Activated naive CD4-positive, alpha-beta T cell treated with Interleukin-2 at 50 U/mL for 16 hours (primary cell): ENCODE measurements at regions not wholly inside any gene's neighbourhood (a gene's known extent, or its start where the extent isn't known, plus 50 kb on each side); places are given as distances from the start of the nearest gene placed in this dataset.
"Not testable (repeated sequence)": the region's sequence is repeated elsewhere in the genome, so short reads cannot be mapped to it uniquely, and the experiment has no call there.

Source experiments
- DNase-seq: peaks from one replicate; pipeline ENCODE4 v3.0.0-alpha.2; 2020

GRCh38 chr5:66425842-66426241 lies 170.4 kb upstream of the MAST4 start:
- no peak for DNase-seq

DNA sequence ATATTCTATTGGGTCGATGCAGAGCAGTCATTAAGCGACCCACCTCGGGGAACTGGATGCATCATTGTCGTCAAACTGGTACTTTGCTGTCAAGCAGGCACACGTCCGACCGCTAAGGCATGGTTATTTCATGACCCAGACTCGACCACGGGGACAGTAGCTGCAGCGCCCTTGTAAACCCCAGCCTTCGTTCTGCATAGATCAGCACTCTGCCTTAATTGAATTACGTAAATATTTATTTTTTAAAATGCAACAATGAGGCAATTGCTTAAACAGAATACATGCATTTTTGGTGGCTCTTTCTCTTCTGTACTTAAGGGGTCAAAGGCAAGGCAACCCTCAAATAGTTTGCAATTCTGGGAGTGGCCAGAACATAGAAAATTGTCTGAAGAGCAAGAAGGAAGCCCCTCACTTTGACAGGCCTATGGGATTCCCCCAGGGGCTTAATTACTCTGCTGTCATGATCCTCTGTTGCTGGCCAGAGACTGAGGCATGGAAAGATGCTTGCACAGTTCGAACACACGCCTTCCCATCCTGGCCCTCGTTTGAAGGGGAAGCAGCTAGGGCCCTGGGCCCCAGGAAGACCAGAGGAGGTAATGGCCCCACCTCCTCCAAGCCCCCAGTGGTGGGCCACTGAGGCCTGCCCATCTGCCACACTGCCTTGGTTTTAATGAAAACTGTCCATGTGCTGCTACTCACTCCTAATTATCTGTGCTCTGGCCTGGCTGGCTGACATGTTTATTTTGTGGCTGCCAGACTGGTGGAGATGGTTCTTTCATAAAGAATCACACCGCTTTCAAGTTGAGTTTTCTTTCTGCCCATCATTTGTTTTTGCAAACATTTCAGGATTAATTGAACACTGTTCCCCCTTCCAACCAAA lies 169.7 kb upstream of the MAST4 start:
- DNase-seq = no peak

GRCh38 chr5:66427139-66427442 lies 169.1 kb upstream of the MAST4 start:
- no peak for DNase-seq

GRCh38 chr5:66436721-66437120 lies 159.5 kb upstream of the MAST4 start:
- no peak for DNase-seq

DNA sequence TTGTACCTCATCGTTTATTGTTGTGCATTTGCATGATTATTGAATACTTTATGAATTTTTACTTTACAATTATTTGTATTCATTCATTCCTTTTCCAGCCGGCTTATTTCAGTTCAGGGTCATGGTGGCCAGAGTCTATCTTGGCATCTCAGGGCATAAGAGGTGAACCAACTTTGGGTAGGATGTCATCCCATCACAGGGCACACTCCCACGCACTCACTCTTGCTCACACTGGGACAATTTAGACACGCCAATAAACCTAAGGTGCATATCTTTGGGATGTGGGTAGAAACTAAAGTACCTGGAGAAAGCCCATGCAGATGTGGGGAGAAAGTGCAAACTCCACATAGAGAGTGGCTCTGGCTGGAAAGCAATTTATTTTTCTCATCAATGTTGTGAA lies 158.1 kb upstream of the MAST4 start:
- no peak for DNase-seq

GRCh38 chr5:66438696-66439095 lies 157.5 kb upstream of the MAST4 start:
- DNase-seq = no peak

DNA sequence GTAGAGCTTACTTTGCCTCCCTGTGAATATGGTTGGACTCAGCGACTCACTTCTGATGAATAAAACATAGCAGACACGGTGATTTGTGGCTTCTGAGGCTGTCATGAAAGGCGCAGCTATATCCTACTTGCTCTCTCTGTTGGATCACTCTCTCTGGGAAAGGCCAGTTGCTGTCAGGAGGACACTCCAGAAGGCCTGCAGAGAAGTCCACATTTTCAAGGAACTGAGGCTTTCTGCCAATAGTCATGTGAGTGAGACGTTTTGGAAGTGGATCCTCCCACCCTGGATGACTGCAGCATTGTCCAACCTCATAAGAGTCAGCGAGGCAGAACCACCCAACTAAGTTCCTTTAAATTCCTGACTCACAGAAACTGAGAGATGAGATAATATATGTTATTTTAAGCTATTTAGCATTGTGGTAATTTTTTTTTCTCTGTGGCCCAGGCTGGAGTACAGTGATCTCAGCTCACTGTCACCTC lies 156.0 kb upstream of the MAST4 start:
- DNase-seq = peak; percentile 2

- no peak for DNase-seq
Observed at GRCh38 chr5:66441351-66441750, 154.8 kb upstream of the MAST4 start.

GRCh38 chr5:66442951-66443445 lies 153.2 kb upstream of the MAST4 start:
- no peak for DNase-seq

DNA sequence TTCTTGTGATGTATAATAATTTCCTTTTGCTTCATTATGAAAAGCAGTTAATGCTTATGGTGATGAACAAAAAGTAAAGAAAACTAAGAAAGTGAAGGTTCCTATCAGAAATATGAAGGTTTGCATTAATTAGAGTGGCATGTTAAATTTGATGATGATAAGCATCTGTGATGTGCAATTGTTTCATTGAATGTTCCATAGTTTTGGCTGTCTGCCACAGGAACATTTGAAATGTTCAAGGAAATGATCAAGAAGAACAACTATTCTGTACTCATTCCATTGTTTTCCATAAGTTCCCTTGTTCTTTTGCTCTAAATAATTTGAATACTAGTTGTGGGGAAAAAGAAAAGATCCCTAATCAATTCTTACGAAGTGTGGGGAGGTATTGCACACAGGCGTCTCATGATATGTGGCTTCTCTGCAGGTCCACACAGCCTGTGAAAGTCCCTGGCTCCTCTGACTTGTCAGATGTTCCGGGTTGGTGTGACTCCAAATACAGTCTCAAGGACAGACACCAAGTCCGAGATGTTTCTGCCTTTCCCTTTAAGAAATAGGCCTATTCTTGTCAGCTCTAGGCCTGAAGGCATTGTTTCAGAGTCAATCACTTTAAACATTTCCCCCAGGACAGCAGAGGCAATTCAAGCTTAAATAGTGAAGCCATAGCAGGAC lies 152.6 kb upstream of the MAST4 start:
- DNase-seq = no peak

DNA sequence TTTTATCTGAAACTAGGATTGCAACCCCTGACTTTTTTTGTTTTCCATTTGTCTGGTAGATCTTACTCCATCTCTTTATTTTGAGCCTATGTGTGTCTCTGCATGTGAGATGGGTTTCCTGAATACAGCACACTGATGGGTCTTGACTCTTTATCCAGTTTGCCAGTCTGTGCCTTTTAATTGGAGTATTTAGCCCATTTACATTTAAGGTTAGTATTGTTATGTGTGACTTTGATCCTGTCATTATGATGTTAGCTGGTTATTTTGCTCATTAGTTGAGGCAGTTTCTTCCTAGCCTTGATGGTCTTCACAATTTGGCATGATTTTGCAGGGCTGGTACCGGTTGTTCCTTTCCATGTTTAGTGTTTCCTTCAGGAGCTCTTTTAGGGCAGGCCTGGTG lies 148.1 kb upstream of the MAST4 start:
- not testable (repeated sequence) for DNase-seq

- no peak for DNase-seq
Observed at GRCh38 chr5:66450237-66450636, 146.0 kb upstream of the MAST4 start.

DNA sequence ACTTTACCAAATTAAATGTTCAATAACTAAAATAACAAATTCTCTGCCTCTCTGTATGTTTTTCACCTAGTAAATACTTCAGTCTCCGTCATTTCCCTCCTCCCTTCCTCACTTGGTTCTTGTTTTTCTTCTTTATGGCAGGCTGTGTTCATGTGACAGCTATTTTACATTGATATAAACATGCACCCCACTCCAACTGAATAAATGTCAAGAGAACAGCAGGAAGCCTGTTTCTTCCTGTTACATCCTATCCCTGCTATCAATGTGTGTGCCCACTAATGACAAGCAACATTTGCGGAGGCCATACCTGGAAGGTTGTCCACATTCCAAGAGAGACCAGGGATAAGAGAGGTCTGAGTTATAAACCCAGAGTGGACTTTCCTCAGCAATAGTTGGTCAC lies 145.2 kb upstream of the MAST4 start:
- DNase-seq = no peak

- no peak for DNase-seq
Observed at GRCh38 chr5:66452109-66452508, 144.1 kb upstream of the MAST4 start.

DNA sequence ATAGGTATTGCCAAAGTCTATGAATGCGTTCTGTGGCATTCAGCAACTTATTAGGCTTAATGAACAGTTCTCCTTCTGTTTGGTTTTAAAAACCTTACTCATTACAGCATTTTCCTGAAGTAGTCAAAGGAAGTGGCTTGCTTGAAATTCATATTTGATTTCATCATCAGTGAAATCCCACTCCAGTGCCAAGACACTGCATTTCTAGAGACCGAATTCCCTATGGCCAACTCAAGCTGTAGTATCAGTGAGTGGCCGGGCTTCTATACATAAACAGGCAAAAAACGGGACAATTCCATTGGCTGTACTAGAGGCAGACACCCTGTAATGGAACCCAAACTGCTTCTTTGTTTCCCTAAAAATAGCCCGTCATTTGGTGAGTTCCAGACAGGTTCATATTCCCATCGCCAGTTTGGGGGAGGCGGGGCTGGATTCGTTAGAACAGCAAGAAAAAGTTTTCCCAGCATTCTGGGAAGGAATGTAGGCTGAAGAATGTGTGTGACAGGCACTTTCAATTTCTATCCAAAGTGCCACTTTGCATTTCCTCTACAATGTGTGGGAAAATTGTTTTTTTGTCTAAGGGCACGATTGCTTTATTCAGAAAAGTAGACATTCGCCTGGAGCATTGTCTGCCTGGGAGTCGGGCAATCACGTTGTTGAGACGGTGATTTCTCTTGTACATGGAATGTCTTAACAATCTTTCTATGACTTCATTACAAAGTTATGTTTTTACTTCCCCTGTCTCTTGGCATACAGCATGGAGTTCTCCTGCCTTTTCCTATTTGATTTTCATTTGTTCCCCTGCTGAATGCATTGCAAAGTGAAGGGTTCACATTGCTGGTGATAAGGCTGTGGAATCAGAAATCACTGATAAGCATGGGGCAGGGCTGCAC lies 141.8 kb upstream of the MAST4 start:
- no peak for DNase-seq

- DNase-seq = no peak
Observed at GRCh38 chr5:66459728-66460127, 136.5 kb upstream of the MAST4 start.

GRCh38 chr5:66467564-66467963 lies 128.6 kb upstream of the MAST4 start:
- DNase-seq = no peak

GRCh38 chr5:66469684-66470083 lies 126.5 kb upstream of the MAST4 start:
- DNase-seq = no peak

DNA sequence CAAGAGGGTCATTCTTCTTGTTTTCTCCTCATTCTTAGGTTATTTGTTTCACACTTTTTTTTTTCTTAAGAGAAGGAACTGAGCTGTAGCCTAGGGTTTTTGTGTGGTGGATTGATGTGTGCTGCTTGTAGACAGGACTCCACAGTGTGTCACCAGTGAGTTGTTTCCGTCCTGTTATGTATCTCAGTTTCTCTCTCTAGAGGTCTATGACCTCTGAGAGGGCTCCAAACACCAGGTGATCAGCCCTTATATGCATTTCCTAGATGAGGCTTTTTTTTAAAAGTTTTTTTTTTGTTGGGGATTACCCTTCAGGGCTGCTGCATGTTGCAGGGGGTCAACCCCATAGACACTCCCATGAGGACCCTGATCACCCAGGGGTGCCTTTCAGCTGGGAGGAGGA lies 124.2 kb upstream of the MAST4 start:
- no peak for DNase-seq

DNA sequence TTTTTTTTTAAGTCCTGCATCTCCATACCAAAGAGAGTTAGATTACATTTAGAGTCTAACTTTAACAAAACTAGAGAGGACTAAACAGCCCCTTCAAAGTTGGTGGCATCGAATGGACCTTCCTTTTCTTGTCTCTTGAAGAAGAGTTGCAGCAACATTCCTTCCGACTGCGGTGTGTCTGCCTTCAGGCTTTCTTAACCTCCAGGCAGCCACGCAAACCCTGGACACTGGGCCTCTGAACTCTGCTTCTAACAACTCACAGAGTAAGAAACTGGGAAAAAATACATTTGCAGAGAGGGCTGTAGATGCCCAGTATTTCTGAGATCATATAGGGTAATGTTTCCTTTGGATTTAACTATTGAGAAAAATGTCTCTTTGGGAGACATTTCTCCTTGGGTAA lies 120.5 kb upstream of the MAST4 start:
- no peak for DNase-seq

DNA sequence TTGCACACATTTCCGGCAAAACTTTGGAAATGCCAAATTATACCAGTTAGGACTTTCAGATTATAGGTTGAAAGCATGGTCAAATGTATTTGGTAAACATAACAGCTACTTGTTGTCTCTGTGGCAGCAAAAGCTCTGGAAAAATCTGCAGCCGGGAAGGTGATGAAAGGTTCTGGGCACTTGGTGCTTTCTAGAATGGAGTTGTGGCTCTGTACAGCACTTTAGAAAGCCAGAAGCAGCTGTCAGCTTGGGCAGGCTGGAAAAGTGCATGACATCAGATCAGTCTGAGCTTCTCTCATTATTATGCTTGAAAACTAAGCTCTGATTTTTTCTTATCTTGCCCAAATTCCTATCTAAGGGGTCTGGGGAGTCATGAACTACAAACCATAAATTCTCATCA lies 118.6 kb upstream of the MAST4 start:
- no peak for DNase-seq

DNA sequence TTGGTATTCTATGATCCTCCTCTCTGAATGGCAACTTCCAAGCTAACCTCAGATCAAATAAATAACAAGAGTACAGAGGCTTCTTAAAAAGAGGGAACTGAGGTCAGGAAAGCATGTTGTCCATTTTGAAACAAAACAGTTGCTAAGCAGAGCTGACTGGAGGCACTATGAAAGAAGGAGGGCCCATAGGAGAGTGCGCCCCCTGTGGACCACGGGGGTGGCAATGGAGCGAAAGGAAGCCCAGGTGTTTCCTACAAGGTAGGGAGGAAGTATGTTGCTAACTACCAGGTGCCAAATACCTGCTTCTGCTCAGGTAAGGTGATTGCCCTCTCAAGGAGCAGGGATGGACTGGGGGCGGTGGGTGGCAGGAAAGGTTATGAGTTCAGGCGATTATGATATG lies 101.8 kb upstream of the MAST4 start:
- no peak for DNase-seq

DNA sequence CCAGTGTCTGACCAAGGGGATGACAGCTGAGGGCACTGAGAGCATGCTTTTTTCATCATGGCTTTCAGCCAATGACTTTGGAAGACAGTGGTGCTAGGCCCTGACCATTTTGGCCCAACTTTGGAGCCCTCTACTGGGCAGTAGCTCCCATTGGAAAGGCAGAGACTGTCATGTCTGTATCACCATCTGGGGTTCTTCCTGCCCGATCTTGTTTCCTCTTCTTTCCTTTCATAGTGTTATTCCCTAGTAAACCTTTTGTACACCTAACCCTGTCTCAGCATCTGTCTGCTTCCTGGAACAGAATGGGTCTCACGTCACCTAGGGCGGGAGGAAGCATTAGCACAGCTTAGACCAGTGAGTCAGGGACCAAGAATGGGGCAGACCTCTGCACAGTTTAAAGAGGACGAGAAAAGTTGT lies 97.4 kb upstream of the MAST4 start:
- no peak for DNase-seq
